GM12878 (cell line): ENCODE measurements at regions not wholly inside any gene's neighbourhood (a gene's known extent, or its start where the extent isn't known, plus 50 kb on each side); places are given as distances from the start of the nearest gene placed in this dataset.

Experiments
- ATF7 ChIP-seq: fragments of 450-650 bp; IDR thresholded peaks from 2 replicates; pipeline ENCODE4 v1.6.1; 2016; ENCODE audit warnings: low read depth, mild to moderate bottlenecking
- FOXK2 ChIP-seq: fragments of 450-650 bp; IDR thresholded peaks from 2 replicates; pipeline ENCODE4 v1.6.1; 2017; ENCODE audit warnings: mild to moderate bottlenecking, moderate library complexity
- HDAC6 ChIP-seq: fragments of 200-600 bp; sonication (generic); IDR thresholded peaks from one replicate; pipeline ENCODE4 v1.8.0; 2017; ENCODE audit warnings: antibody characterized with exemption; ENCODE audit not compliant: unreplicated experiment
- JUND ChIP-seq: IDR thresholded peaks from 2 replicates; pipeline ENCODE4 v1.6.1; 2012; ENCODE audit warnings: low read depth, mild to moderate bottlenecking, low read length, improper control_type of control experiment, moderate library complexity
- MLLT1 ChIP-seq: fragments of 450-650 bp; IDR thresholded peaks from 2 replicates; pipeline ENCODE4 v1.6.1; 2016; ENCODE audit warnings: mild to moderate bottlenecking
- NR2C2 ChIP-seq: IDR thresholded peaks from 2 replicates; pipeline ENCODE4 v1.6.1; 2011; ENCODE audit warnings: borderline replicate concordance, low read depth; ENCODE audit not compliant: control insufficient read depth, insufficient read length
- TAF1 ChIP-seq: IDR thresholded peaks from 2 replicates; pipeline ENCODE4 v1.6.1; 2011; ENCODE audit warnings: mild to moderate bottlenecking, low read depth, low read length, borderline replicate concordance
- YY1 ChIP-seq: IDR thresholded peaks from 2 replicates; pipeline ENCODE4 v1.6.1; 2011; ENCODE audit warnings: low read depth, mild to moderate bottlenecking, low read length
- ZNF274 ChIP-seq: IDR thresholded peaks from one replicate; pipeline ENCODE4 v1.8.0; 2011; ENCODE audit not compliant: insufficient read length, insufficient read depth

GRCh38 chr12:30304528-30304927 is 391.1 kb downstream of the IPO8 start:
- TF ChIP-seq NR2C2: no peak
- no peak for TF ChIP-seq FOXK2
- TF ChIP-seq ATF7: no peak
- no peak for TF ChIP-seq HDAC6
- no peak for TF ChIP-seq YY1
- TF ChIP-seq MLLT1: no peak
- TF ChIP-seq ZNF274: no peak
- TF ChIP-seq TAF1: no peak
- TF ChIP-seq JUND: no peak
